K562 (cell line): ENCODE measurements at regions not wholly inside any gene's neighbourhood (a gene's known extent, or its start where the extent isn't known, plus 50 kb on each side); places are given as distances from the start of the nearest gene placed in this dataset.
A peak's percentile ranks its signal among the peaks of the same experiment; 100 is the strongest.

ENCODE experiments used
- ARID1B ChIP-seq: fragments of 450-650 bp; IDR thresholded peaks from 2 replicates; pipeline ENCODE4 v1.6.1; 2016; ENCODE audit warnings: antibody characterized with exemption, mild to moderate bottlenecking, inconsistent platforms
- CHD4 ChIP-seq: fragments of 200-600 bp; sonication (generic); IDR thresholded peaks from 3 replicates; pipeline ENCODE4 v1.6.1; 2012; ENCODE audit warnings: low read depth, mild to moderate bottlenecking, mixed read lengths, low read length, inconsistent platforms; ENCODE audit not compliant: insufficient read depth, insufficient replicate concordance, poor library complexity, severe bottlenecking
- FOSL1 ChIP-seq: fragments of 200-800 bp; sonication (Bioruptor generic); conservative IDR thresholded peaks from 2 replicates; pipeline ENCODE4 v1.6.1; 2016; ENCODE audit warnings: missing genetic modification characterization, missing compliant biosample characterization
- FOXJ3 ChIP-seq: sonication (generic); formaldehyde crosslinking; IDR thresholded peaks from 2 replicates; pipeline ENCODE4 v1.4.0; 2020; ENCODE audit warnings: mild to moderate bottlenecking, missing genetic modification reagents
- HDAC2 ChIP-seq: fragments of 450-650 bp; IDR thresholded peaks from 2 replicates; pipeline ENCODE4 v1.6.1; 2016; ENCODE audit warnings: mild to moderate bottlenecking
- MAFK ChIP-seq: IDR thresholded peaks from 2 replicates; pipeline ENCODE4 v1.6.1; 2011; ENCODE audit warnings: low read length, improper control_type of control experiment
- NCOA4 ChIP-seq: fragments of 450-650 bp; IDR thresholded peaks from 2 replicates; pipeline ENCODE4 v1.6.1; 2018; ENCODE audit warnings: mild to moderate bottlenecking; ENCODE audit not compliant: partially characterized antibody
- NFRKB ChIP-seq: fragments of 450-650 bp; IDR thresholded peaks from 2 replicates; pipeline ENCODE4 v1.6.1; 2016; ENCODE audit warnings: low read depth
- POLR2A ChIP-seq: fragments of 450-650 bp; conservative IDR thresholded peaks from 2 replicates; pipeline ENCODE4 v1.6.1; 2016
- RBM15 ChIP-seq: fragments of 200-400 bp; formaldehyde crosslinking; IDR thresholded peaks from 2 replicates; pipeline ENCODE4 v1.6.1; 2018; ENCODE audit warnings: mild to moderate bottlenecking, low read length, moderate library complexity; ENCODE audit not compliant: insufficient read depth
- SAFB ChIP-seq: fragments of 200-400 bp; formaldehyde crosslinking; IDR thresholded peaks from 2 replicates; pipeline ENCODE4 v1.6.1; 2017; ENCODE audit warnings: low read depth, low read length, borderline replicate concordance
- TBL1XR1 ChIP-seq, 2 experiments: IDR thresholded peaks; 2 replicates each; pipeline ENCODE4 v1.6.1; 2012; ENCODE audit warnings: improper control_type of control experiment in 2 of 2, low read length in 2 of 2, mild to moderate bottlenecking in 1 of 2
- TEAD2 ChIP-seq: fragments of 450-650 bp; IDR thresholded peaks from 2 replicates; pipeline ENCODE4 v1.6.1; 2016; ENCODE audit warnings: missing genetic modification characterization, control low read depth, missing compliant biosample characterization
- ZBTB8A ChIP-seq: fragments of 450-650 bp; IDR thresholded peaks from 2 replicates; pipeline ENCODE4 v1.6.1; 2018; ENCODE audit warnings: mild to moderate bottlenecking, moderate library complexity; ENCODE audit not compliant: partially characterized antibody
- ZNF175 ChIP-seq: fragments of 200-800 bp; sonication (Bioruptor generic); IDR thresholded peaks from 2 replicates; pipeline ENCODE4 v1.6.1; 2016; ENCODE audit warnings: low read depth, mild to moderate bottlenecking, missing genetic modification characterization, missing compliant biosample characterization
- ZNF395 ChIP-seq: fragments of 200-800 bp; sonication (Bioruptor generic); IDR thresholded peaks from 2 replicates; pipeline ENCODE4 v1.6.1; 2017; ENCODE audit warnings: missing genetic modification characterization, missing compliant biosample characterization
- ZNF668 ChIP-seq: fragments of 250-450 bp; sonication (Bioruptor Pico); IDR thresholded peaks from 2 replicates; pipeline ENCODE4 v1.8.0; 2022; ENCODE audit warnings: mild to moderate bottlenecking, inconsistent platforms
- ZNF76 ChIP-seq: fragments of 250-450 bp; sonication (Bioruptor Pico); IDR thresholded peaks from 2 replicates; pipeline ENCODE4 v1.4.0; 2020; ENCODE audit warnings: mild to moderate bottlenecking, moderate library complexity, borderline replicate concordance
- TF ChIP-seq, protein P1 (sequence below): fragments of 150-350 bp; conservative IDR thresholded peaks from 2 replicates; pipeline ENCODE4 v1.6.1; 2014; ENCODE audit warnings: low read length
- TF ChIP-seq, protein P2 (sequence below): sonication (generic); formaldehyde crosslinking; IDR thresholded peaks from 2 replicates; pipeline ENCODE4 v1.8.1; 2023; ENCODE audit warnings: mild to moderate bottlenecking, missing genetic modification reagents

DNA sequence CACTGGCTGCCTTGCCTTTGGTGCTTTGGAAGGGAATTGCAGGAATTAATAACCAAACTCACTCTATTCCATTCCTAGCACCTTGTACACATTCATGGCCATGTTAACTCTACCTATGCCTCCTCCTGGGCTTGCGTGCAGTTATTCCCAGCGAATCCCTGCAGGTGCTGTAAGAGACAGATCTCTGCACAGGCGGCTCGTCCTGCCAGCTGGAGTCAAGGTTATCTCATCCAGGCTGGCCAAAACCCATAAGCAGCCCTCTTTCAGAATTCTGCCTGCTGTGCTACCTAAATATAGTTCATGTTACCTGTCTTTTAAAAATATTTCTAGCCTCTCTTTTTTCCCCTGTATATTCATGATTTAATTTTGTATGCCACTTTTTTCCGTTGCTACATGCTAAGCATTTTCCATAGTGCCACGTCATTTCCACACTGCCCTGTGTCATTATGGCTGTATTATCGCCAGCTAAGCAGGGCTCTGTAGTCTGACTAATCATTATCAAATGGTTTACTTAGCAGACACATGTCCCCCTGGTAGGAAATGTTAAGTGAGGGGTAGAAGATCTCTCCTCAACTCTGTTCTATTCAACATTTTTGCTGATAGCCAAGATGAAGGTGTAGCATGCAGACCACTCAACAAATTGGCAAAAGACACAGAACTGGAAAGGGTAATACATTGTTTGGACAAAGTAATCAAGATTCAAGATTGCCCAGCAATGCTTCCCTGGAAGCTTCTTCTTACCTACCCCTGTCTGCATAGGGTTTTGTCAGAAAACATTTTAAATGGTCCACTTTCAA is 79.7 kb upstream of the TAF1B start (continued):
- TF ChIP-seq ZNF395 (CRISPR knock-in tag) (0 out of 2 replicates have a peak, but pooled peaks have one; percentile 25), NFRKB (no peak), TBL1XR1 (IDR thresholded peaks at IDR 0.05; ENCODE audit: low read length in 2 of 2) (no peak), RBM15 (no peak), ZNF175 (no peak), MAFK (peak; percentile 74), ZNF668 (CRISPR knock-in tag) (no peak), NCOA4 (no peak), ARID1B (peak; percentile 86), ZBTB8A (no peak), POLR2A (no peak), SAFB (no peak), HDAC2 (0 out of 2 replicates have a peak, but pooled peaks have one; percentile 42), TEAD2 (no peak), ZNF76 (CRISPR knock-in tag) (no peak), FOSL1 (tag) (peak; percentile 88), FOXJ3 (CRISPR knock-in tag) (no peak), CHD4 (no peak)
- TF ChIP-seq, protein P1, sequence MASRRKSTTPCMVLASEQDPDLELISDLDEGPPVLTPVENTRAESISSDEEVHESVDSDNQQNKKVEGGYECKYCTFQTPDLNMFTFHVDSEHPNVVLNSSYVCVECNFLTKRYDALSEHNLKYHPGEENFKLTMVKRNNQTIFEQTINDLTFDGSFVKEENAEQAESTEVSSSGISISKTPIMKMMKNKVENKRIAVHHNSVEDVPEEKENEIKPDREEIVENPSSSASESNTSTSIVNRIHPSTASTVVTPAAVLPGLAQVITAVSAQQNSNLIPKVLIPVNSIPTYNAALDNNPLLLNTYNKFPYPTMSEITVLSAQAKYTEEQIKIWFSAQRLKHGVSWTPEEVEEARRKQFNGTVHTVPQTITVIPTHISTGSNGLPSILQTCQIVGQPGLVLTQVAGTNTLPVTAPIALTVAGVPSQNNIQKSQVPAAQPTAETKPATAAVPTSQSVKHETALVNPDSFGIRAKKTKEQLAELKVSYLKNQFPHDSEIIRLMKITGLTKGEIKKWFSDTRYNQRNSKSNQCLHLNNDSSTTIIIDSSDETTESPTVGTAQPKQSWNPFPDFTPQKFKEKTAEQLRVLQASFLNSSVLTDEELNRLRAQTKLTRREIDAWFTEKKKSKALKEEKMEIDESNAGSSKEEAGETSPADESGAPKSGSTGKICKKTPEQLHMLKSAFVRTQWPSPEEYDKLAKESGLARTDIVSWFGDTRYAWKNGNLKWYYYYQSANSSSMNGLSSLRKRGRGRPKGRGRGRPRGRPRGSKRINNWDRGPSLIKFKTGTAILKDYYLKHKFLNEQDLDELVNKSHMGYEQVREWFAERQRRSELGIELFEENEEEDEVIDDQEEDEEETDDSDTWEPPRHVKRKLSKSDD: no peak
- TF ChIP-seq, protein P2, sequence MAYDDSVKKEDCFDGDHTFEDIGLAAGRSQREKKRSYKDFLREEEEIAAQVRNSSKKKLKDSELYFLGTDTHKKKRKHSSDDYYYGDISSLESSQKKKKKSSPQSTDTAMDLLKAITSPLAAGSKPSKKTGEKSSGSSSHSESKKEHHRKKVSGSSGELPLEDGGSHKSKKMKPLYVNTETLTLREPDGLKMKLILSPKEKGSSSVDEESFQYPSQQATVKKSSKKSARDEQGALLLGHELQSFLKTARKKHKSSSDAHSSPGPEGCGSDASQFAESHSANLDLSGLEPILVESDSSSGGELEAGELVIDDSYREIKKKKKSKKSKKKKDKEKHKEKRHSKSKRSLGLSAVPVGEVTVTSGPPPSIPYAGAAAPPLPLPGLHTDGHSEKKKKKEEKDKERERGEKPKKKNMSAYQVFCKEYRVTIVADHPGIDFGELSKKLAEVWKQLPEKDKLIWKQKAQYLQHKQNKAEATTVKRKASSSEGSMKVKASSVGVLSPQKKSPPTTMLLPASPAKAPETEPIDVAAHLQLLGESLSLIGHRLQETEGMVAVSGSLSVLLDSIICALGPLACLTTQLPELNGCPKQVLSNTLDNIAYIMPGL: no peak
